ENCODE measurements at regions not wholly inside any gene's neighbourhood (a gene's known extent, or its start where the extent isn't known, plus 50 kb on each side); places are given as distances from the start of the nearest gene placed in this dataset.

GRCh38 chr2:226673314-226673723, 126.3 kb downstream of the IRS1 start:
- no peak for TF ChIP-seq EZH2 (IDR thresholded peaks at IDR 0.05; ENCODE audit: low read length, missing control alignments)
- no peak for TF ChIP-seq CTCF (conservative IDR thresholded peaks at IDR 0.05 in 1 of 2, IDR thresholded peaks at IDR 0.05 in 1 of 2; ENCODE audit: low read depth in 1 of 2, low read length in 2 of 2)
- Histone ChIP-seq H3K4me3 (replicated peaks in 1 of 4; ENCODE audit: control extremely low read depth in 1 of 4, insufficient read depth in 1 of 4, low read depth in 3 of 4, low read length in 4 of 4) (no peak overlapping the region), H4K20me1 (ENCODE audit: control insufficient read depth, extremely low read depth, insufficient read depth, low read length) (no peaks in the 10 kb centered on the region), H3K9me3 (ENCODE audit: control insufficient read depth, insufficient read depth, low read depth, low read length) (no peaks in the 10 kb centered on the region), H3K4me2 (ENCODE audit: extremely low read depth, insufficient read depth, low read length) (peak overlapping the region; percentile 29), H3K27ac (ENCODE audit: insufficient read depth, low read length) (peak overlapping the region; percentile 29), H3K36me3 (ENCODE audit: control insufficient read depth, insufficient read depth, low read length) (no peaks in the 10 kb centered on the region), H3K9ac (ENCODE audit: insufficient read depth, low read length) (no peak overlapping the region), H3K27me3 (ENCODE audit: control insufficient read depth, insufficient read depth, low read length) (no peaks in the 10 kb centered on the region), H2AFZ (ENCODE audit: low read length) (no peak overlapping the region), H3K4me1 (ENCODE audit: control insufficient read depth, extremely low read depth, insufficient read depth, low read length) (peaks cover 4% of the 10 kb centered on the region), H3K79me2 (ENCODE audit: control insufficient read depth, insufficient read depth, low read length) (no peaks in the 10 kb centered on the region)
- peak; percentile 91 to 96 for DNase-seq (ENCODE audit: low read depth in 2 of 2)

GRCh38 chr2:226671141-226671676, 128.4 kb downstream of the IRS1 start:
- H3K4me3 ChIP-seq (replicated peaks in 1 of 4; ENCODE audit: control extremely low read depth in 1 of 4, insufficient read depth in 1 of 4, low read depth in 3 of 4, low read length in 4 of 4): no peak overlapping the region
- no peaks in the 10 kb centered on the region for H3K79me2 ChIP-seq (ENCODE audit: control insufficient read depth, insufficient read depth, low read length)
- no peak overlapping the region for H2AFZ ChIP-seq (ENCODE audit: low read length)
- no peak overlapping the region for H3K9ac ChIP-seq (ENCODE audit: insufficient read depth, low read length)
- no peak overlapping the region for H3K27ac ChIP-seq (ENCODE audit: insufficient read depth, low read length)
- H4K20me1 ChIP-seq (ENCODE audit: control insufficient read depth, extremely low read depth, insufficient read depth, low read length): no peaks in the 10 kb centered on the region
- no peak for TF ChIP-seq EZH2 (IDR thresholded peaks at IDR 0.05; ENCODE audit: low read length, missing control alignments)
- H3K36me3 ChIP-seq (ENCODE audit: control insufficient read depth, insufficient read depth, low read length): no peaks in the 10 kb centered on the region
- H3K27me3 ChIP-seq (ENCODE audit: control insufficient read depth, insufficient read depth, low read length): no peaks in the 10 kb centered on the region
- no peaks in the 10 kb centered on the region for H3K9me3 ChIP-seq (ENCODE audit: control insufficient read depth, insufficient read depth, low read depth, low read length)
- no peak overlapping the region for H3K4me2 ChIP-seq (ENCODE audit: extremely low read depth, insufficient read depth, low read length)
- no peak for DNase-seq (ENCODE audit: low read depth in 2 of 2)
- H3K4me1 ChIP-seq (ENCODE audit: control insufficient read depth, extremely low read depth, insufficient read depth, low read length): peaks cover 4% of the 10 kb centered on the region

GRCh38 chr2:226669905-226670304, 129.7 kb downstream of the IRS1 start:
- Histone ChIP-seq H3K27me3 (ENCODE audit: control insufficient read depth, insufficient read depth, low read length) (no peaks in the 10 kb centered on the region), H3K27ac (ENCODE audit: insufficient read depth, low read length) (no peak overlapping the region), H2AFZ (ENCODE audit: low read length) (no peak overlapping the region), H3K9ac (ENCODE audit: insufficient read depth, low read length) (no peak overlapping the region), H3K4me1 (ENCODE audit: control insufficient read depth, extremely low read depth, insufficient read depth, low read length) (peaks cover 4% of the 10 kb centered on the region), H3K36me3 (ENCODE audit: control insufficient read depth, insufficient read depth, low read length) (no peaks in the 10 kb centered on the region), H3K4me3 (replicated peaks in 1 of 4; ENCODE audit: control extremely low read depth in 1 of 4, insufficient read depth in 1 of 4, low read depth in 3 of 4, low read length in 4 of 4) (no peak overlapping the region), H3K9me3 (ENCODE audit: control insufficient read depth, insufficient read depth, low read depth, low read length) (no peaks in the 10 kb centered on the region), H3K79me2 (ENCODE audit: control insufficient read depth, insufficient read depth, low read length) (no peaks in the 10 kb centered on the region), H4K20me1 (ENCODE audit: control insufficient read depth, extremely low read depth, insufficient read depth, low read length) (no peaks in the 10 kb centered on the region), H3K4me2 (ENCODE audit: extremely low read depth, insufficient read depth, low read length) (no peak overlapping the region)
- no peak for DNase-seq (ENCODE audit: low read depth in 2 of 2)
- TF ChIP-seq EZH2 (IDR thresholded peaks at IDR 0.05; ENCODE audit: low read length, missing control alignments) (no peak), CTCF (conservative IDR thresholded peaks at IDR 0.05 in 1 of 2, IDR thresholded peaks at IDR 0.05 in 1 of 2; ENCODE audit: low read depth in 1 of 2, low read length in 2 of 2) (no peak)
